Pons (tissue), 1 donor: ENCODE measurements at regions not wholly inside any gene's neighbourhood (a gene's known extent, or its start where the extent isn't known, plus 50 kb on each side); places are given as distances from the start of the nearest gene placed in this dataset.
A peak's percentile ranks its signal among the peaks of the same experiment; 100 is the strongest.

ENCODE experiments used
- DNase-seq: peaks from one replicate; pipeline ENCODE4 v3.0.0-alpha.2; 2016; ENCODE audit warnings: low spot score

- no peak for DNase-seq
Measured at GRCh38 chr3:127349501-127350171, 61.8 kb upstream of the PRR20G start.

- no peak for DNase-seq
Measured at GRCh38 chr3:127342735-127343134, 54.9 kb upstream of the PRR20G start.

- peak; percentile 2 for DNase-seq
Measured at GRCh38 chr3:127339928-127340861, 52.3 kb upstream of the PRR20G start.

GRCh38 chr3:127339016-127339415 is 51.2 kb upstream of the PRR20G start:
- DNase-seq = no peak

- no peak for DNase-seq
Measured at GRCh38 chr3:127337911-127338531, 50.2 kb upstream of the PRR20G start.
